ENCODE measurements at regions not wholly inside any gene's neighbourhood (a gene's known extent, or its start where the extent isn't known, plus 50 kb on each side); places are given as distances from the start of the nearest gene placed in this dataset.

DNA sequence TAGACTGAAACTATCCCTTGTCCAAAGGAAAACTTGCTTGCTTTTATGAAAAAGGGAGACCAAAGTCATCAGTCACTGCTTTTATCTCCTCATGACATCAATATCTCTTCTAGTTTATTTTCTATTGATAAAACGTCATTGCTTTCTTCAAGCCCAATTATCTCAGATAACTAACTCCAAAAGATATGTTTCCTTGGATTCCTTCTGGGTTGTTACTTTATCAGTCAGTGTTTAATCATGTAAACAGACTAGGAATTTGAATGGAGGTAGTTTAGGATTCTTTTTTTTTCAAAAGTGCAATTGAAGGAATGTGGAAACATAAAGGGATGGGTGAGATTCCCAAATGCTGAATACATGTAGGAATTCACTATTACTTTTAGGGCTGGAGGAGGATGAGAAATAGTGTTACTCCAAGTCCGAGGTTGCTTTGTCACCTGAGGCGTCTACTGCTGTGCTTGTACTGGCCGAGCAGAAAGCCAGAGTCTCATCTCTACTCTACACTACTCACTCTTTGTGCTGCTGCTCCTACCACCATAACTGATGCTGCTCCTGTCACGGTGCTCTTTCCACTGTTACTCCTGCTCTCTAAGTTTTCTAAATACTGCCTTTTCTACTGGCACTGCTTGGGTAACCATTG is 1697.1 kb upstream of the NUDT12 start:
- H3K23me2 ChIP-seq (ENCODE audit: insufficient read length, low read depth, low read length, poor library complexity, severe bottlenecking), result no peaks in the 10 kb centered on the region
- no peaks in the 10 kb centered on the region for H3K27me3 Mint-ChIP-seq (ENCODE audit: low read depth)

More for the DNA sequence above, 1697.1 kb upstream of the NUDT12 start:
- Mint-ChIP-seq H3K27ac (peak overlapping the region in 2 of 3 experiments; percentile 16 to 44; a peak in 2 of 7 replicates), H3K36me3 (ENCODE audit: insufficient read depth in 1 of 3, low read depth in 3 of 3) (peaks cover 0 to 2% (median 0%) of the 10 kb centered on the region in 3 experiments; a peak in 1 of 7 replicates), H3K4me3 (no peak overlapping the region), H3K9me3 (no peaks in the 10 kb centered on the region; a peak in 1 of 5 replicates), H3K4me1 (peaks cover 3 to 6% of the 10 kb centered on the region in 2 experiments; a peak in 2 of 4 replicates)
- Histone ChIP-seq H3K9me3 (ENCODE audit: control insufficient read depth, low read depth, low read length) (no peaks in the 10 kb centered on the region), H2BK5ac (ENCODE audit: insufficient read length, low read length) (no peak overlapping the region), H3K4me2 (ENCODE audit: insufficient read depth, insufficient read length, low read length) (no peak overlapping the region), H3K27me3 (ENCODE audit: insufficient read depth, low read length) (no peaks in the 10 kb centered on the region), H4K8ac (replicated peaks; ENCODE audit: insufficient read length, low read depth, low read length) (no peak overlapping the region), H4K91ac (ENCODE audit: insufficient read length, low read depth, low read length) (no peak overlapping the region), H3K4me1 (ENCODE audit: insufficient read depth, low read length) (no peaks in the 10 kb centered on the region), H3K27ac (ENCODE audit: insufficient read length, low read depth, low read length) (no peak overlapping the region), H2BK20ac (ENCODE audit: low read depth, low read length, poor library complexity, severe bottlenecking) (no peak overlapping the region), H4K20me1 (ENCODE audit: control insufficient read depth, insufficient read depth, insufficient read length) (no peaks in the 10 kb centered on the region), H2AFZ (ENCODE audit: low read length) (no peak overlapping the region), H3K79me1 (ENCODE audit: insufficient read depth, low read depth, low read length, poor library complexity, severe bottlenecking) (no peaks in the 10 kb centered on the region), H2BK120ac (ENCODE audit: low read depth, low read length, poor library complexity, severe bottlenecking) (no peak overlapping the region), H2AK5ac (ENCODE audit: insufficient read length, low read length) (no peak overlapping the region), H3K56ac (ENCODE audit: insufficient read length, low read depth, low read length) (no peak overlapping the region), H3K18ac (ENCODE audit: insufficient read length, low read depth, low read length) (no peak overlapping the region), H3K23ac (ENCODE audit: insufficient read length, low read depth, low read length) (no peak overlapping the region), H3K4ac (ENCODE audit: low read depth, low read length) (no peak overlapping the region), H2BK12ac (ENCODE audit: insufficient read length, low read depth, low read length) (no peak overlapping the region), H3T11ph (ENCODE audit: low read length) (no peak overlapping the region), H3K79me2 (ENCODE audit: insufficient read depth, low read length) (no peaks in the 10 kb centered on the region), H4K5ac (ENCODE audit: insufficient read length, low read depth, low read length) (no peak overlapping the region), H2BK15ac (ENCODE audit: low read depth, low read length) (no peak overlapping the region), H3K14ac (ENCODE audit: insufficient read depth, low read length) (no peak overlapping the region), H3K9ac (ENCODE audit: extremely low read depth, insufficient read length, low read length) (no peak overlapping the region)
- WGBS (ENCODE audit: extremely low coverage, insufficient read length, low lambda C conversion rate), result no CpG with 5 or more reads among the region's 5 CpGs
- DNase-seq, result no peak
- TF ChIP-seq, protein P1, sequence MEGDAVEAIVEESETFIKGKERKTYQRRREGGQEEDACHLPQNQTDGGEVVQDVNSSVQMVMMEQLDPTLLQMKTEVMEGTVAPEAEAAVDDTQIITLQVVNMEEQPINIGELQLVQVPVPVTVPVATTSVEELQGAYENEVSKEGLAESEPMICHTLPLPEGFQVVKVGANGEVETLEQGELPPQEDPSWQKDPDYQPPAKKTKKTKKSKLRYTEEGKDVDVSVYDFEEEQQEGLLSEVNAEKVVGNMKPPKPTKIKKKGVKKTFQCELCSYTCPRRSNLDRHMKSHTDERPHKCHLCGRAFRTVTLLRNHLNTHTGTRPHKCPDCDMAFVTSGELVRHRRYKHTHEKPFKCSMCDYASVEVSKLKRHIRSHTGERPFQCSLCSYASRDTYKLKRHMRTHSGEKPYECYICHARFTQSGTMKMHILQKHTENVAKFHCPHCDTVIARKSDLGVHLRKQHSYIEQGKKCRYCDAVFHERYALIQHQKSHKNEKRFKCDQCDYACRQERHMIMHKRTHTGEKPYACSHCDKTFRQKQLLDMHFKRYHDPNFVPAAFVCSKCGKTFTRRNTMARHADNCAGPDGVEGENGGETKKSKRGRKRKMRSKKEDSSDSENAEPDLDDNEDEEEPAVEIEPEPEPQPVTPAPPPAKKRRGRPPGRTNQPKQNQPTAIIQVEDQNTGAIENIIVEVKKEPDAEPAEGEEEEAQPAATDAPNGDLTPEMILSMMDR (conservative IDR thresholded peaks at IDR 0.05), result no peak
